Loucy (cell line): ENCODE measurements at regions not wholly inside any gene's neighbourhood (a gene's known extent, or its start where the extent isn't known, plus 50 kb on each side); places are given as distances from the start of the nearest gene placed in this dataset.

Source experiments
- EZH2phosphoT487 ChIP-seq: fragments of 200-600 bp; IDR thresholded peaks from 2 replicates; pipeline ENCODE4 v1.6.1; 2018; ENCODE audit warnings: antibody characterized with exemption, mild to moderate bottlenecking, moderate library complexity, borderline replicate concordance
- TF ChIP-seq, protein P1 (sequence below): fragments of 200-600 bp; sonication (generic); conservative IDR thresholded peaks from 2 replicates; pipeline ENCODE4 v1.5.1; 2014; ENCODE audit warnings: mild to moderate bottlenecking, antibody characterized with exemption, low read length

DNA sequence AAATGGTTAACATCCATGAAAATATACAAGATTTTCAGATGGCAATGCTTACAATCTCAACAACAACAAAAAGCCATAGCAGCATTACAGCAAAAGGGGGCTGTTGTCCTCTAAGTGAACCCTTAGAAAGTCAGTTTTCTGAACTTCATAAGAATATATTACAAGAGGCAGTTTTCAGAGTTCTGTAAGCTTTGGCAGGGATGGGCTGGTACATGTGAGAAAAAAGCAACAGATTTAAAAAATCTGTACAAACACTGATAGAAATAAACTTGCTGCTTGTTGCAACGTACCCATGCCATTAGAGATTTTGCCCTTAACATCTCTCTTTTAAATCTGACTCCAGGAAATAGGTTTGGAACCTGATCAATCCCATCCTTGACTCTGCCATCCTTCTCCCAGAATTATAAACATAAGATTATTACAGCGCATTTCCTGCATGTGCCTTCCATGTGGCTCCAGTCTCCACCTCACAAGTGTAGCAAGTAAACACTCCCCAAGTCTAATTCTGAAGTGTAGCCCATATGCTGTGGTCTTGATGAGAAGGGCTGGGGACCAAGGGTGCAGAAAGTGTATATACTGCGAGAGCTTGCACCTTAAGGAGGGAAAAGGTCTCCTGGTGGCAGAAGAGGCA, 101.4 kb upstream of the TSPAN2 start:
- TF ChIP-seq, protein P1, sequence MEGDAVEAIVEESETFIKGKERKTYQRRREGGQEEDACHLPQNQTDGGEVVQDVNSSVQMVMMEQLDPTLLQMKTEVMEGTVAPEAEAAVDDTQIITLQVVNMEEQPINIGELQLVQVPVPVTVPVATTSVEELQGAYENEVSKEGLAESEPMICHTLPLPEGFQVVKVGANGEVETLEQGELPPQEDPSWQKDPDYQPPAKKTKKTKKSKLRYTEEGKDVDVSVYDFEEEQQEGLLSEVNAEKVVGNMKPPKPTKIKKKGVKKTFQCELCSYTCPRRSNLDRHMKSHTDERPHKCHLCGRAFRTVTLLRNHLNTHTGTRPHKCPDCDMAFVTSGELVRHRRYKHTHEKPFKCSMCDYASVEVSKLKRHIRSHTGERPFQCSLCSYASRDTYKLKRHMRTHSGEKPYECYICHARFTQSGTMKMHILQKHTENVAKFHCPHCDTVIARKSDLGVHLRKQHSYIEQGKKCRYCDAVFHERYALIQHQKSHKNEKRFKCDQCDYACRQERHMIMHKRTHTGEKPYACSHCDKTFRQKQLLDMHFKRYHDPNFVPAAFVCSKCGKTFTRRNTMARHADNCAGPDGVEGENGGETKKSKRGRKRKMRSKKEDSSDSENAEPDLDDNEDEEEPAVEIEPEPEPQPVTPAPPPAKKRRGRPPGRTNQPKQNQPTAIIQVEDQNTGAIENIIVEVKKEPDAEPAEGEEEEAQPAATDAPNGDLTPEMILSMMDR = no peak
- no peak for TF ChIP-seq EZH2phosphoT487
